HG02973 (cell line): ENCODE measurements at regions not wholly inside any gene's neighbourhood (a gene's known extent, or its start where the extent isn't known, plus 50 kb on each side); places are given as distances from the start of the nearest gene placed in this dataset.
"Not testable (repeated sequence)": the region's sequence is repeated elsewhere in the genome, so short reads cannot be mapped to it uniquely, and the experiment has no call there.

Experiments used
- ATAC-seq: cut with Tn5 transposase; IDR thresholded peaks from one replicate; pipeline ENCODE4 v1.9.1; 2021; ENCODE audit warnings: moderate library complexity; ENCODE audit not compliant: unreplicated experiment

DNA sequence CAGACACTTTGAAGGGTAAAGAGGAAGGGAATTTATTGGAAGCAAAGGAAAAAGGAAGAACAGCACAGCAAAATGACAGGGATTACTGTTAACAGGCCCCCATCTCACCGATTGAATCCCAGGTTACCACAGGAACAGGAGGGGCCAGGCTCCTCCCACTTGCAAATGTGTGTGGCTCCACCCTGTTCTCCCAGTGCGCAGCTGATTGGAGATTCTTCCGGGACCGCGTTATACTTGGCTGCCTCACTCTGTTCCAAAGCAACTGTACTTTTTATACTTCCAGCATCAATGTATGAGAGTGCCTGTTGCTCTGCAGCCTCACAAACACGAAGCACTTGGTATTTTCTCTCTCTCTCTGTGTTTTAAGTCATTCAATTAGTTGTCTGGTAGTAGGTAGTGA, 273.6 kb upstream of the MDGA2 start:
- no peak for ATAC-seq

DNA sequence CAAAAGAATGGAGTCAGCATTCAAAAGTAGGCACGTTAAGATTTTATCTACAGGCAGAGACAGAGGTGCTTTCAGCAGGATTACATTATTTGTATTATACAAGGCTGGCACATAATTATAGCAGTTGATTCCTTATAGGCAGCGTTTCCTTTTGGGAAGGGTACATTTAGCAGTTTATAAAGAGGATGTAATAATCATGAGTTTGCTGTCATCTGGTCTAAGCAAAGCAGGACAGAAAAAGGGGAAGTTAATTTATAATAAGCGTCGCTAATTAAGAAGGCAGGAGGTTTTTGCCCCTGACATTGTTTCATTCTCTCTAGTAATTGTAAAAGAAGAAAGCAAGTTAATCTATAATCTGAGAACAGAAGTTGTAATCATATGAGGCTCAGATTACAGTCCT, 259.9 kb upstream of the MDGA2 start:
- no peak for ATAC-seq

DNA sequence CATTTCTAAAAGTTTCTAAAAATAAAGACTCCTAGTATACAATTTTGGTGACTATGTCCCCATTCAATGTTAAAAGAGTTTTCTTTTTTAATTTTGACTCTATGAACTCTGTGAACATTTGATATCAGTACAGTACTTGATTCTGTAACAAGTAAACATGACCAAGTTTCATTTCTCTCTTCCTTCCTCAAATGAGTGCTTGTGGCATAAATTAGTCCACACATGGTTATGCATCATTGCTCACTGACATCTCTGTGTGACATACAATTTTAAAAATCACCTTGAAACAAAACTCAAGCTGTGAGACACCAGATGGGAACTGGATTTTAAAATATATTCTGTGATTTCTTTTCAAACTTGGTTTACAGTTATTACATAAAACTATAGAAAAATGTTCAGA, 253.9 kb upstream of the MDGA2 start:
- ATAC-seq, result peak; percentile 95

DNA sequence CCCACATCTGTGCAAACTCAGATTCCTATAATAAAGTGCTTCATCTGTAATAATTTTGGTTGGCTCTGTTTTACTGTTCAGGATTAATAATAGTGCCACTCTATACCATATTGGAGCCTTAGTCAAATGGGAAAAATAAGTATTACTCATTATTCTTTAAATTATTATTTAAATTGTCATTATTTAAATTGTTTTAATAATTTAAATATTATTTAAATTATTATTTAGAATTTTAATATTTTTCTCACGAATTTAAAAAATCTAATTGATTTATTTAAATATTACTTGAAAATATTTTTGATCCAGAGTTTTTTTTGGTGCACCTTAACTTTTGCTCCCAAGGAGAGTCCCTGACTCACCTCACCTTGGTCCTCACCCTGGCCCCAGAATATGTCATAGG, 245.7 kb upstream of the MDGA2 start:
- ATAC-seq, result no peak

DNA sequence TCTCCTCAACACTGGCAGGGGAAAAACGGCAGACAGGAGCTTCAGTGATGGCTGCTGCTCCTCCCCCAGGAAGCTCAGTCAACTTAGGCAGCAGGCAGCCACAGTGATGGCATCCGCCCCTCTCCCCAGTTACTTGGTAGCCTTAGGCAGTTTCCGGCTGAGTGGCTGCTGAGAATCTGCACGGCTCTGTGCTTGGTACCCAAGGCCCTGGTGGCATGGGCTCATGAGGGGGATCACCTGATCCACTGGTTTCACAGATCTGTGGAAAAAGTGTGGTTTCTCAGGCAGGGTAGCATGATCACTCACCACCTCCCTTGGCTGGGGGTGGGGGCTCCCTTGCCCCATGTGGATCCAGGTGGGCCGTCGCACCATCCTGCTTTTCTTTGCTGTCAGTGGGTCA, 244.6 kb upstream of the MDGA2 start:
- no peak for ATAC-seq

DNA sequence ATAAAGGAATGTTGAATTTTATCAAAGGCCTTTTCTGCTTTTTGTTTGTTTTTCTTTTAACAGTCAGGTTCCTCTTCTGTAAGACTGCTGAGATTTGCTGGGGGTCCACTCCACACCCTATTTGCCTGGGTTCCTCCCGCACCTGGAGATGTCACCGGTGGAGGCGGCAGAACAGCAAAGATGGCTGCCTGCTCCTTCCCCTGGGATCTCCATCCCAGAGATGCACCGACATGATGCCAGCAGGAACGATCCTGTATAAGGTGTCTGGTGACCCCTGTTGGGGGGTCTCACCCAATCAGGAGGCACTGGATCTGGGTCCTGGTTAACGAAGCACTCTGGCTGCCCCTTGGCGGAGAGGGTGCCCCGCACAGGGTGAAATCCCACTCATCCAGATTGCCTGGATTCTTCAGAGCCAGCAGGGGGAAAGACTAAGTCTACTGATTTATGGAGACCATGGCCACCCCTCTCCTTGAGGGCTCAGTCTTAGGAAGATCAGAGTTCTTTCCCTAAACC, 244.0 kb upstream of the MDGA2 start:
- ATAC-seq, result no peak

DNA sequence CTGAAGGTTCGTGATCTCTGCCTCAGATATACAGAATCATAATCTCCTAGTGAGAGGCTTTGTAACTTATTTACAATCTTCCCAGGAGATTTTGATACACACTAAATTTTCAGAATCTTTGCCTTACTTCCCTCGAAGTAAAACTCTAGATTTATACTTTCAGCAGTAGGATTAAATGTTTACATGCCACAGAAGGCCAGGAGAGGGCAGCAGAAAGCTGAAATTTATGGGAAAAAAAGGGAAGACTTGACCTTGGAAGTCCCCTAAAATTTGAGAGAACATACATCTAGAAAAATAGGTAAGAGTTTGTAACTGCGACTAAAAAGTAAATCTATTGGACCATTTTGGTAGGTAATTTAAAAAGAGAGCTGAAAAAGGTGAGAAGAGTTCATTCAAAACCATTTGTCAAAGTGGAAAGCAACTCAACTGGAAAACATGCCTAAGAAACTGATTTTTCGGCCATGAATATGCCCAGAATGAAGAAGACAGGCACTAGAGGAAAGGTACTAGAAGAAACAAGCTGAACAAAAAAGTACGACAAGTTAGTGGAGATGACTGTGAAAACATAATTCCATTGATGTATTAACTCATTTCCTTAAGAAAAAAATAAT, 242.0 kb upstream of the MDGA2 start:
- no peak for ATAC-seq

DNA sequence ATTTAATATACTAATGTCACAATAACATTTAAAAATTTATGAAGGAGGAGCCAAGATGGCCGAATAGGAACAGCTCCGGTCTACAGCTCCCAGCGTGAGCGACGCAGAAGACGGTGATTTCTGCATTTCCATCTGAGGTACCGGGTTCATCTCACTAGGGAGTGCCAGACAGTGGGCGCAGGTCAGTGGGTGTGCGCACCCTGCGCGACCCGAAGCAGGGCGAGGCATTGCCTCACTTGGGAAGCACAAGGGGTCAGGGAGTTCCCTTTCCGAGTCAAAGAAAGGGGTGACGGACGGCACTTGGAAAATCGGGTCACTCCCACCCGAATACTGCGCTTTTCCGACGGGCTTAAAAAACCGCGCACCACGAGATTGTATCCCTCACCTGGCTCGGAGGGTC, 225.7 kb upstream of the MDGA2 start:
- not testable (repeated sequence) for ATAC-seq

DNA sequence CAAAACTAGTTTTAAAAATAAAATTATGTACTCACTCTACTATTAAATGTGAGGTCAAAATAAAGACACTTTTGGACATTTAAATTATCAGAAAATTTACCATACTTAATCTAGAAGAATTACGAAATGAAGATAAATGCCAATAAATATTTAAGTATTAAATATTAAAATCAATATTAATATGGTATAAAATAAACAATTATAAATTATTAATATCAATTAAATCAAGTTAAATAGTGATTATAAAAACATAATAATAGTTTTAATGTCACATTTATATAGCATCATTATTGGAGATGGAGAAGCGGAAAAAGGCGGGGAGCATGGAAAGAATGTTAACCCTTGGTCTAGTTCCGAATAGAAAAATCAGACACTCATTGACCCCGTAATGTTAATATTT, 224.3 kb upstream of the MDGA2 start:
- no peak for ATAC-seq

DNA sequence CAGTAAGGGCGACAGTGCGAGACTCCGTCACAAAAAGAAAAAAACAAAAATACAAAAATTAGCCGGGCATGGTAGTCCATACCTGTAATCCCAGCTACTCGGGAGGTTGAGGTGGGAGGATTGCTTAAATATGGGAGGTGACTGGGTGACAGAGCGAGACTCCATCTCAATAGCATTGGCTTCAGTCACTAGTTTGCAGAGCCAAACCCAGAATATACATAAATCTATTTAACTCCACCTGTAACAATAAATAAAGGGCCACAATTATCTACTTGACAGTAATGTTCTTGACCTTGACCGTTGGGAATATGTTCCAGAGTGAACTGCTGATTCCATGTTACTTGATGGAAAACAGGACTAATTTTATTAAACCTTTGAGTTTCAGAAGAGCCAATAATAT, 198.9 kb upstream of the MDGA2 start:
- no peak for ATAC-seq

DNA sequence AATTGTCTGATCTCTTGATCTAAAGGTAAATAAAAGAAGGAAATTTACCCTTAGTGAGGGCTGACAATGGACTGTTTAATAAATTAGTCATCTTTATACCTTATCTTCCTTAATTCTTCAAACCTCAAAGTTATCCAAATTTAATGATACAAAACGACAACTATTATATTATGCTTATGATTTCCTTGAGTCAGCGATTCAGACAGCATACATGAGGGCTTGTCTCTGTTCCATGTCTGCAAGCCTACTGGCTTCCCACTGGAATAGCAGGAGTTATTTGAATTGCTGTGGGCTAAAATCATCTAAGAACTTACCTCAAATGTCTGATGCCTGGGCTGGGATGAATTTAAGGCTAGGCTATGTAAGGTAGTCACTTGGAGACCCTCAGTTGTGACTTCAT, 197.2 kb upstream of the MDGA2 start:
- no peak for ATAC-seq

DNA sequence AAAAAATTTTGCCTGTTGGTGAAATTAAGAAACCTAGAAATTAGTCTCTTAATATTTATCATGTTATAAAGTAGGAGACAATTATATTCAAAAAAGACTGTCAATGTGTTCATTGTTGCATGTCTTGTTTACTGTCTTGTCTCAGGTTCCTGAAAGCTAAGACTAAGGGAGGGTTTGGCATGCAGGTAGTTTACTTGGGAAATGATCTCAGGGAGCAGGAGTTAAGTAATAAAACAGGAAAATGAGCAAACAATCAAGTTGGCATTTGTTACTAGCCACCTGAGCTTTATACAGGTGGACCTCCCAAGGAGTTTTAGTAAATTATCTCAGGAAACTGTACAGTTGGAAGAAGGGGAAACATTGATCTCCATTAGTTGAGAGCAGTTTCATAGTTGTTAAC, 188.0 kb upstream of the MDGA2 start:
- ATAC-seq, result no peak

DNA sequence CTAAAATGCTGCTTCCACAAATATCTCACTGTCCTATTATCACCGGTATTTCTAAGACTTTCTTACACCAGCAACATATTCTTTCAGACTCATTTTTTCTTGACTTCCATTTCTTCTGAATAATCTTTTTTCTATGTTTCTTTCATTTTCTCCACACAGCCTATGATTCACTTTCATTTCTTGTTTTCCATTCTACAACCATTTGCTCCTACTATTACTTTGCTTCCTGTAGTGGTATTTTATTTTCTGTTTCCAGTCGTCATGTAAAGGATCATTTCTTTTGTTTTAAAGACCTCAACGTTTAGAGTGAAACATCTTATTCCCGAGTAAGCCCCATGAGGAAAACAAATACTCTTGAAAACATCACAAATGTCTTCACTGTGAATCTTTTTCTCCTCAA, 182.2 kb upstream of the MDGA2 start:
- ATAC-seq, result no peak

DNA sequence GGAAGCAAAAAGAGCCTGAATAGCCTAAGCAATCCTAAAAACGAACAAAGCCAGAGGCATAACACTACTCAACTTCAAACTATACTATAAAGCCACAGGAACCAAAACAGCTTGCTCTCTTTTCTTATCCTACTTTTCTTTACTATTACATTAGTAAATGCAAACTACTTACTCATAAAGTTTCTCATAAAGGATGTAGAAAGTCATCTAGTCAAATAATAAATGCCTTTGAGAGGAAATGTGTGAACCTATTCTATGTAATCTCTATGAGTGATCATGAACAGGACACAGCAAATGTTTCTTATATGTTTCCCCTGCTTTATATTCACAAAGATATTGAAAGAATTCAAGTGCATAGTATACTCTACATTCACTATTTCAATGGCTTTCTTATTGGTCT, 176.9 kb upstream of the MDGA2 start:
- ATAC-seq, result no peak

DNA sequence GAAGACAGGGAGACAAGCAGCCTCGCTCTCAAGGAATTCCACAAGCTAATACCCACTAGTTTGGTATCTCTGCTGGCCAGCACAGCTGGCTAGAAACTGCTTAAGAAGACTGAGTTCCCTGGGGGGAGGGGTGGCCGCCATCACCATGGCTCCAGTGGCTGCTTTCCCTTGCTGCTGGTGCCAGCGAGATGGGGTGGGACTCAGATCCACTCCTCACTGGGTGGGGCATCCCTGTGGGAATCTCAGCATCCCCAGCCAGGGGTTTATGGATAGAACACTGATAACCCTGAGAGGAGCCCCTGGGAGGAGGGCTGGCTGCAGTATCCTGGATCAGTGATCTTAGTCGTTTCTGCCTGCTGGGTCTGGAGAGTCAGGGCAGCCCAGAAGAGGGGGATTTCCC, 170.6 kb upstream of the MDGA2 start:
- no peak for ATAC-seq

DNA sequence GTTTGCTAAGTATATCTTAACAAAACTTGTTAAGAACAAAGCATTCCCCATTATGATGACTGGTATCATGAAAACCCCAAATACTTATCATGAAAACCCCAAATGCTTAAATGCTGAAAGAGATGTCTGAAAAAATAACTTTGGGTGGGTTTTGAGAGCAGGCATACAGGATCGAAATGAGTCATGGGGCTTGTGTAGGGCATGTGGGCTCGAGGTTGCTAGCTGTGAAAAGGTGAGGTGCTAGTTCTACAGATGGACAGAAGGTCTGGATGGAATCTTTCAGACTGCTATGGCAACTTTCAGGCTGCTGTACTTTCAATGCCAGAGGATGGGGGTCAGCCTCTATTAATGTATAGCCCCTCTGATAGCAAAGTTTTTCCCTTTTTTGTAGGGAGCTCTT, 167.8 kb upstream of the MDGA2 start:
- no peak for ATAC-seq

DNA sequence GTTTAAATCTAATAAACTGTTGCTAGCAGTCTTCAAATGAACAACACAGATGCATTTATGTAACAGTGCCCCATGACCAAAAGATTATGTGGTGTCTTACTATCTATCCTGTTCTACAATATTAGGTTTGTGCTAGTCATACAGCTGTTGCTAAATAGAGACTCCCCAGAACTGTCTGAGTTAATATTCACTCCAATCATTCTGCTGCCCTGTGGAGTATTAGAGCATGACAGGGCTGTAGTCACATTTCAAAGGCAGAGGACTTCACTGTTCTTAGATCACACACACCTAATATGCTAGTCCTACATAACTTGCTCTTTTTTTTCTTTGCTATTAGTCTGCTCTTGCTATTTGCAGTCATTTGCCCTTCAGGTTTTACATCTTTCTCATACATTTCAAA, 157.6 kb upstream of the MDGA2 start:
- ATAC-seq, result no peak

DNA sequence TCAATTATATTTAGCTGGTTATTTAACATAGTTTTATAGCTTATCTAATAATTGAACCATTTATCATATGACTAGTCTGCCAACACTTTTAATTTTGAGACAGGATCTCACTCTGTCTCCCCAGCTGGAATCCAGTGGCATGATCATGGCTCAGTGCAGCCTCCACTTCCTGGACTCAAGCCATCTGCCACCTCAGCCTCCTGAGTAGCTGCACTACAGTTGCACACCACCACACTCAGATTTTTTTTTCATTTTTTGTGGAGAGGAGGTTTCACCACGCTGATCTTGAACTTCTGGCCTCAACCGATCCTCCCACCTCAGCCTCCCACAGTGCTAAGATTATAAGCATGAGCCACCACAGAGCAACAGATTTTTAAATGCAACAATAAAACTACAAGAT, 151.4 kb upstream of the MDGA2 start:
- no peak for ATAC-seq

DNA sequence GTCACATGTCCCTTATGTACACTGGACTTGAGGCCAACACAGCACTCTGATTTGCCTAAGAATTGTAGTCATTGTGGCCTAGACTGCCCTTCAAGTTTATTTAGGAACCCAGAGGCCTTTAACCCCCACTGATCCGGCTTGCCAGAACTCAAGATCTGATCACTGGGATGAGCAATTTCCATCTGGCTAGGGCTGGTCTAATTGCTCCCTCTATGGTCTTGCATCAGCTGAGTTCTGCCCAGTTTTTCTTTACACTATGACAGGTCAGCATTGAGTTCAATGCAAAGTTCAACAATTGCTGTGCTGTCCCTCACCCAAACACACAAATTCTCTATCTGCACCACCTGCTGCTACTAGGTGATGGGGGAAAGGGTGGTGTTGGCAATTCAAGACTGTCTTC, 146.9 kb upstream of the MDGA2 start:
- no peak for ATAC-seq

DNA sequence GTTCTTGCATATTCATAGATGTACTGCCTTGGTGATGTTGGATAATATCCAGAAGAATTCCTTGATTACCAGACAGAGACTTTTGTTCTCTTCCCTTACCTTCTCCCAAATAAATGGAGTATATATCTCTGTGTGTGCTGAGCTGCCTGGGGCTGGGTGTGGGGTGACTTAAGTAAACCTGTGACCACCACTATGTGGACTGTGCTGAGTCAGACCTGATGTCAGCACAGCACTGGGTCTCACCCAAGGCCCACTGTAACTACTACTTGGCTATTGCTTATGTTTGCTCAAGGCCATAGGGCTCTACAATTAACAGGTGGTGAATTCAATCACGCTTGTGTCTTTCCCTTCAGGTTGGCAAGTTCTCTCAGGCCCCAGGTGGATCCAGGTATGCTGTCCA, 145.7 kb upstream of the MDGA2 start:
- ATAC-seq, result no peak

DNA sequence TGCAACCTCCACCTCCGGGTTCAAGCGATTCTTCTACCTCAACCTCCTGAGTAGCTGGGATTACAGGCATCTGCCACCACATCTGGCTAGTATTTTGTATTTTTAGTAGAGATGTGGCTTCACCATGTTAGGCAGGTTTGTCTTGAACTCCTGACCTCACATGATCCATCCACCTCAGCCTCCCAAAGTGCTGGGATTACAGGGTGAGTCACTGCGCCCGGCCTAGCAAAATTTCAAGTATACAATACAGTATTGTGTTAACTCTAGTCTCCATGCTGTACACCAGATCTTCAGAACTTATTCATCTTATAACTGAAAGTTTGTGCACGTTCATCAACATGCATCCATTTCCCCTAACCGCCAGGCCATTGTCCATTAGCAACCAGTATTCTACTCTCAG, 115.1 kb upstream of the MDGA2 start:
- ATAC-seq, result no peak

DNA sequence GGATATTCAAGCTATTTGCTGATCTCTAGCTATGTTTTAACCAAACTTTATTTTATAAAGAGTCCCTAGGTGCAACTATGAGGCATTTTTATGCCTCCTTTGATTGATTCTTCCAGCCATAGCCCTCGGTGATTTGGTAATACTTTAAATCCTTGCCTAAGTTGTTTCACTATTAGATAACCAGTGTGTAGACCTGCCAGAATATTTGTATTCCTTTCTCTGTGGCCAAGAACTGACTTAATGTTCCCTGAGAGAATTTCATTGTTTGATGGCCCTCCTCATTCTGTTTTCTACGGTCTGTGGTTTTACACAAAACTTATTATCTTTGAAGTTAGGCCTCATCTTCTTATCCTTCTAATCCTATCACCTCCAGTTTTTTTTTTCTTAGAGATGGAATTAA, 109.7 kb upstream of the MDGA2 start:
- no peak for ATAC-seq

DNA sequence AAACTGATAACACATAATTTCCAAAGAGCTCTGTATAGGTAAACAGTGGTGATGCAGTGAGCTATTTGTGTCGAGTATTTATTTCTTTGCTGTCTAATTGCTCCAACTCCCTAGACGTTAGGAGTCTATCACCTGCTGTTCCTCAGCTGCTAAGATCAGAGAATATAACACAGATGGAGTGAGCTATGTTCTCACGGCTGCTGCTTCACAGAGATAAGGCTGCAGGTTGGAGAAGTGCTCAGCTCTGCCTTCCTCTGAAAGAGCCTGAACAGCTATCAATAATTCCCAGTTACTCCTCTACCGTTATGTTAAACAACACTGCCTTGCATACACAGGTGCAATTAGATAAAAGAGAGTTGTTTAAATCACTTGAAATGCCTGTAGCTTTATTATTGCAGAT, 103.2 kb upstream of the MDGA2 start:
- no peak for ATAC-seq

DNA sequence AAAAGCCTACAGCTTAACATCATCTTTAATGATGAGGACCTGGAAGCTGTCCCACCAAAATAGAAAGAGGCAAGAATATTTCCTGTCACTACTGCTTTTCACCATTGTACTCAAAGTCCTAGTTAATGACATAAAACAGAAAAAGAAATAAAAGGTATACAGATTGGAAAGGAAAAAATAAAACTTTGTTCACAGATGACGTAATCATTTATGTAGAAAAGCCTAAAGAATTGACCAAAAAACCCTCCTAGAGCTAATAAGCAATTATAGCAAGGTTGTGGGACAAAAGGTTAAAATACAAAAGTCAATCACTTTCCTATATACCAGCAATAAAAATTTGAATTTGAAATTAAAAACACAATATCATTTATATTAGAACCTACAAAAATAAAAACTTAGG, 97.2 kb upstream of the MDGA2 start:
- ATAC-seq, result no peak
